ENCODE measurements at regions not wholly inside any gene's neighbourhood (a gene's known extent, or its start where the extent isn't known, plus 50 kb on each side); places are given as distances from the start of the nearest gene placed in this dataset.

DNA sequence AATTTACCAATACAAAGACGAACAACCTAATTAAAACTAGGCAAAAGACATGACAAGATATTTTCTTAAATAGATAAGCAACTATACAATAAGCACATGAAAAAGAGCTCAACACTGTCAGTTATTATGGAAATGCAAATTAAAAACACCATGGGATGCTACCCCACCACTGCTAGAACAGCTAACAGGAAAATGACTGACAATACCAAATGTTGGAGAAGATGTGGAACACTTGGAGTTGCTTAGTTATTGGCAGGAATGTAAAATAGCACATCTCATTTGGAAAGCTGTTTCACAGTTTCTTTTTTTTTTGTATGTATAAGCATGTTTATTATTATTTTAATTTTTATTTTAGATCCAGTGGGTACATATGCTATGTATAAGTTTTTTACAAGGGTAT lies 84.4 kb downstream of the CYRIA start:
- peaks cover 2% of the 10 kb centered on the region for H3K27me3 Mint-ChIP-seq (ENCODE audit: unreplicated experiment)
- no peaks in the 10 kb centered on the region for H3K36me3 Mint-ChIP-seq (ENCODE audit: unreplicated experiment)
- TF ChIP-seq, protein P1, sequence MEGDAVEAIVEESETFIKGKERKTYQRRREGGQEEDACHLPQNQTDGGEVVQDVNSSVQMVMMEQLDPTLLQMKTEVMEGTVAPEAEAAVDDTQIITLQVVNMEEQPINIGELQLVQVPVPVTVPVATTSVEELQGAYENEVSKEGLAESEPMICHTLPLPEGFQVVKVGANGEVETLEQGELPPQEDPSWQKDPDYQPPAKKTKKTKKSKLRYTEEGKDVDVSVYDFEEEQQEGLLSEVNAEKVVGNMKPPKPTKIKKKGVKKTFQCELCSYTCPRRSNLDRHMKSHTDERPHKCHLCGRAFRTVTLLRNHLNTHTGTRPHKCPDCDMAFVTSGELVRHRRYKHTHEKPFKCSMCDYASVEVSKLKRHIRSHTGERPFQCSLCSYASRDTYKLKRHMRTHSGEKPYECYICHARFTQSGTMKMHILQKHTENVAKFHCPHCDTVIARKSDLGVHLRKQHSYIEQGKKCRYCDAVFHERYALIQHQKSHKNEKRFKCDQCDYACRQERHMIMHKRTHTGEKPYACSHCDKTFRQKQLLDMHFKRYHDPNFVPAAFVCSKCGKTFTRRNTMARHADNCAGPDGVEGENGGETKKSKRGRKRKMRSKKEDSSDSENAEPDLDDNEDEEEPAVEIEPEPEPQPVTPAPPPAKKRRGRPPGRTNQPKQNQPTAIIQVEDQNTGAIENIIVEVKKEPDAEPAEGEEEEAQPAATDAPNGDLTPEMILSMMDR (IDR thresholded peaks at IDR 0.05) = no peak
- H3K4me1 Mint-ChIP-seq (ENCODE audit: unreplicated experiment) = no peaks in the 10 kb centered on the region
- H3K4me3 Mint-ChIP-seq (ENCODE audit: unreplicated experiment) = no peak overlapping the region
- no peak overlapping the region for H3K27ac Mint-ChIP-seq (ENCODE audit: unreplicated experiment)
- H3K9me3 Mint-ChIP-seq (ENCODE audit: unreplicated experiment) = no peaks in the 10 kb centered on the region
- DNase-seq (ENCODE audit: extremely low spot score, unreplicated experiment) = no peak

DNA sequence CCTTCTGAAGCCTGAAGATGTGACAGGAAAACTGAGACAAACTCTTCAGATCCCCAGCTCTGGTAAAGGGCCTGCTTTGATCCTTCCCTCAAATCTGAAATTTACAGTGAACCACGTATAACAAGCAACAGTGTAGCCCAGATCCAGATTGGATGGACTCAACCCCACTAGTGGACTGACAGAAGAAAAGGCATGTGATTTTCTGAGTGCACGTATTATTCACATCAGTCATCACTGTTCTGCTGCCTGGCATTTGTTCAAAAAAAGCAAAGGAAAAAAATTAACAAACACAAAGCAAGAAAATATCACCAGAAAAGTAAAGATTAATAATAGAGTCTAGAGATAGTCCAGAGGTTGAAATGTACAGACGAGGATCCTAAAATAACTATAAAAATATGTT lies 87.6 kb downstream of the CYRIA start:
- Mint-ChIP-seq H3K36me3 (ENCODE audit: unreplicated experiment) (no peaks in the 10 kb centered on the region), H3K27ac (ENCODE audit: unreplicated experiment) (no peak overlapping the region), H3K4me3 (ENCODE audit: unreplicated experiment) (no peak overlapping the region), H3K9me3 (ENCODE audit: unreplicated experiment) (peaks cover 7% of the 10 kb centered on the region), H3K27me3 (ENCODE audit: unreplicated experiment) (peaks cover 2% of the 10 kb centered on the region), H3K4me1 (ENCODE audit: unreplicated experiment) (no peaks in the 10 kb centered on the region)
- DNase-seq (ENCODE audit: extremely low spot score, unreplicated experiment) = no peak
- TF ChIP-seq, protein P1 (IDR thresholded peaks at IDR 0.05) = no peak

DNA sequence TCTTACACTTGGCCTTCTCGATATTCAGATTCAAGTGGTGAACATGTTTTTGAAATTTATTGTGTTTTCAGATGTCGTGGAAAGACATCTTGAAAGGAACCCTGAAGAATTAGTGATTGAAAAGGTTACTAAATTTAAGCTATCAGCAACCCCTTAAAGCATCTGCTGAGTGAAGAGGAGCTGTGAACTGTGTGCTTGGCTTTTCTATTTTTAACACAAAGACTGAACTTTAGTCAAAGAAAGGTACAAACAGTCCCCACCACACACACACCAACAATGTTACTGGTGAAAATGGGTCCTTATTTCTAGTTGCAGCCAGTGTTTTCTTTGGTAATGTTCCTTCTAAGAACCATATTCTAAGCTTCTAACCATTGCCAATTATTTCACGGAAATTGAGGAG lies 95.1 kb downstream of the CYRIA start:
- Mint-ChIP-seq H3K4me3 (ENCODE audit: unreplicated experiment) (no peak overlapping the region), H3K36me3 (ENCODE audit: unreplicated experiment) (no peaks in the 10 kb centered on the region), H3K27me3 (ENCODE audit: unreplicated experiment) (no peaks in the 10 kb centered on the region), H3K27ac (ENCODE audit: unreplicated experiment) (no peak overlapping the region), H3K4me1 (ENCODE audit: unreplicated experiment) (no peaks in the 10 kb centered on the region), H3K9me3 (ENCODE audit: unreplicated experiment) (peaks cover 7% of the 10 kb centered on the region)
- DNase-seq (ENCODE audit: extremely low spot score, unreplicated experiment) = no peak
- TF ChIP-seq, protein P1 (IDR thresholded peaks at IDR 0.05) = no peak

DNA sequence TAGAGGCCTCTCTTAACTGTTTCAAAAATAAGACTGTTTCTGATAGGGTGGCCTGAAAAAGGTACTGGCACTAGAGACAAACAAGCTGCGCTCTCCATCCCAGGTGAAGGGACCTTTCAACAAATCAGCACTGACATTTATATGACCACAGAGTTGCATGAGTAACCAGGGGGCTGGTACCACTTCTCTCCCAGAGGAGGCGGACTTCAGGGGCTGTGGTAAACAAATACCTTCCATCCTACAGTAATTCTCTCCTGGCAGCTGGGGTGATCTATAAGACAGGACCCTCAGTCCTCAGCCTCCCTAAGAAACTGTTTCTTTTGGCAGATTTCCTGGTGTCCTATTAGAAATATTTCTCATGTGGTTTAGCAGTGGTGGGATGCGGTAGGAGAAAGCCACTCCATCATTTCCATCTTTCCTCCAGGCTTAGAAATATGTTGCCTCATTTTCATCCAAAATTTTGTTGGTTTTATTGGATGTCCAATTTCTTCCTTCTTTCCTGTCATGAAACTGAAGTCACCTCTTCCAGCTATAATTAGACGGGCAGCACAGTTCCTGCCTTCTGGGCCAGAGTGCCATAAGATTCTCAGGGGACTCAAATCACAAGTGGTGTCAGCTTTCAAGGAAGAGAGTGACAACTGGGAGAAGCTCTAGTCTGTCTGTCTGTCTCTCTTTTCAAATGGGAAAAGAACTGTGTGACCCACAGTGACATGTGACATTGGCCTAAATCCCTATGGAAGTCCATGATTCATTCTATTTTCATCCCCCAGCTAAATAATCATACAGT lies 96.4 kb downstream of the CYRIA start:
- no peak overlapping the region for H3K27ac Mint-ChIP-seq (ENCODE audit: unreplicated experiment)
- H3K9me3 Mint-ChIP-seq (ENCODE audit: unreplicated experiment) = peaks cover 7% of the 10 kb centered on the region
- H3K4me1 Mint-ChIP-seq (ENCODE audit: unreplicated experiment) = no peaks in the 10 kb centered on the region
- H3K36me3 Mint-ChIP-seq (ENCODE audit: unreplicated experiment) = no peaks in the 10 kb centered on the region
- TF ChIP-seq, protein P1 (IDR thresholded peaks at IDR 0.05) = no peak
- no peaks in the 10 kb centered on the region for H3K27me3 Mint-ChIP-seq (ENCODE audit: unreplicated experiment)
- H3K4me3 Mint-ChIP-seq (ENCODE audit: unreplicated experiment) = no peak overlapping the region
- no peak for DNase-seq (ENCODE audit: extremely low spot score, unreplicated experiment)

DNA sequence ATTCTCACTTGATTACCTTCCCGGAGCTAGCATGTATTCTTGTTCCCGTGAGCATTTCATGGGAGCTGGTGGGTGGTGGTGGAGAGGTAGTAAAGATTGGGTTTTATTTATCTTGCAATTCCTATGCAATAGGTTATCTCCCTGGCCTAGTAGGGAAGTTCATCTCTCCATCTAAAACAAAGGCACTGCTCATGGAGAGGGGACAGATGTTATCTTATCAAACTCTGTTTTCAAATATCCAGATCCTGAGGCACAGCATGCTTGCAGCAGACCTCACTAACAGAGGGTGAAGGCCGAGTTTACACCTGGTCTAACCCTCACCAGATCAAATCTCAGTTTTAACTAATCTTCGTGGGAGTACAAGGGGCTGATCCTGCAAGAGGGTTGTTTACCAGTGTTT lies 98.9 kb downstream of the CYRIA start:
- TF ChIP-seq, protein P1 (IDR thresholded peaks at IDR 0.05) = no peak
- H3K9me3 Mint-ChIP-seq (ENCODE audit: unreplicated experiment) = no peaks in the 10 kb centered on the region
- no peaks in the 10 kb centered on the region for H3K36me3 Mint-ChIP-seq (ENCODE audit: unreplicated experiment)
- H3K4me1 Mint-ChIP-seq (ENCODE audit: unreplicated experiment) = no peaks in the 10 kb centered on the region
- H3K27me3 Mint-ChIP-seq (ENCODE audit: unreplicated experiment) = no peaks in the 10 kb centered on the region
- no peak overlapping the region for H3K27ac Mint-ChIP-seq (ENCODE audit: unreplicated experiment)
- no peak overlapping the region for H3K4me3 Mint-ChIP-seq (ENCODE audit: unreplicated experiment)
- DNase-seq (ENCODE audit: extremely low spot score, unreplicated experiment) = no peak

Data from osteocyte (in vitro differentiated cells).